ENCODE measurements at regions not wholly inside any gene's neighbourhood (a gene's known extent, or its start where the extent isn't known, plus 50 kb on each side); places are given as distances from the start of the nearest gene placed in this dataset.

DNA sequence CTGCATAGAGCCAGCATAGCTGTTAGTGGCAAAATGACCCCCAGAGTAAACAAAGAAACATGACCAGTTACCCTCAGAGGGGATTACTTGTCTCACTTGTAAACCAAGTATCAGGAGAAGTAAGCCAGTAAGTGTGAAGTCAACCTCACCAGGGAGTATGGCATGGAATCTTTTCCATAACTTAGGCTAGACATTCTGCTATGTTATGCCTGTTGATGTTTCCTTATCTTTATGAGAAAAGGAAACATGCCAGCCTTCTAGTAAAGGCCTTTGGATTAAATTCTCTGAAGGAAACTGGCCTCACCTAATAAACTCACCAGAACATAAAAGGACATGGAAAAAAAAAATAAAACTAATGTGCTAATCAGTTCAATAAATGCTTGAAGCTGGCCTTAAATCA, 87.7 kb downstream of the SEM1 start:
- H3K9me3 ChIP-seq (ENCODE audit: control insufficient read depth in 4 of 4, low read length in 3 of 4), result peaks cover 0 to 3% (median under 1%) of the 10 kb centered on the region in 4 donors
- H3K9ac ChIP-seq (ENCODE audit: low read depth in 1 of 2, low read length in 2 of 2), result no peak overlapping the region
- no peak overlapping the region for H3K27ac ChIP-seq (ENCODE audit: low read depth in 1 of 2, low read length in 2 of 2)
- no peaks in the 10 kb centered on the region for H3K4me1 ChIP-seq (ENCODE audit: control insufficient read depth in 4 of 4, insufficient read depth in 4 of 4, low read length in 3 of 4)
- TF ChIP-seq JUND (IDR thresholded peaks at IDR 0.05) (no peak), SP1 (IDR thresholded peaks at IDR 0.05) (no peak), MAX (IDR thresholded peaks at IDR 0.05) (no peak), GABPA (IDR thresholded peaks at IDR 0.05 in 1 of 2, conservative IDR thresholded peaks at IDR 0.05 in 1 of 2) (no peak), REST (IDR thresholded peaks at IDR 0.05) (no peak), HNF4G (IDR thresholded peaks at IDR 0.05) (no peak), RAD21 (IDR thresholded peaks at IDR 0.05) (no peak), HNF4A (conservative IDR thresholded peaks at IDR 0.05) (no peak), YY1 (IDR thresholded peaks at IDR 0.05) (no peak)
- TF ChIP-seq, protein P1, sequence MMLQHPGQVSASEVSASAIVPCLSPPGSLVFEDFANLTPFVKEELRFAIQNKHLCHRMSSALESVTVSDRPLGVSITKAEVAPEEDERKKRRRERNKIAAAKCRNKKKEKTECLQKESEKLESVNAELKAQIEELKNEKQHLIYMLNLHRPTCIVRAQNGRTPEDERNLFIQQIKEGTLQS (IDR thresholded peaks at IDR 0.05), result no peak
- no peak overlapping the region for H3K4me3 ChIP-seq (ENCODE audit: low read depth in 1 of 3, low read length in 3 of 3)
- H3K36me3 ChIP-seq (ENCODE audit: control insufficient read depth in 4 of 4, insufficient read depth in 3 of 4, low read depth in 1 of 4, low read length in 3 of 4), result no peaks in the 10 kb centered on the region
- no peaks in the 10 kb centered on the region for H3K27me3 ChIP-seq (ENCODE audit: control insufficient read depth in 4 of 4, insufficient read depth in 4 of 4, low read length in 3 of 4)
- no peak for DNase-seq (ENCODE audit: low spot score)

GRCh38 chr7:96614154-96614867, 95.3 kb downstream of the SEM1 start:
- Histone ChIP-seq H3K4me3 (ENCODE audit: low read depth in 1 of 3, low read length in 3 of 3) (no peak overlapping the region), H3K9me3 (ENCODE audit: control insufficient read depth in 4 of 4, low read length in 3 of 4) (peaks cover 0 to 3% (median under 1%) of the 10 kb centered on the region in 4 donors), H3K27ac (ENCODE audit: low read depth in 1 of 2, low read length in 2 of 2) (no peak overlapping the region), H3K4me1 (ENCODE audit: control insufficient read depth in 4 of 4, insufficient read depth in 4 of 4, low read length in 3 of 4) (no peaks in the 10 kb centered on the region), H3K9ac (ENCODE audit: low read depth in 1 of 2, low read length in 2 of 2) (no peak overlapping the region), H3K36me3 (ENCODE audit: control insufficient read depth in 4 of 4, insufficient read depth in 3 of 4, low read depth in 1 of 4, low read length in 3 of 4) (no peaks in the 10 kb centered on the region), H3K27me3 (ENCODE audit: control insufficient read depth in 4 of 4, insufficient read depth in 4 of 4, low read length in 3 of 4) (no peaks in the 10 kb centered on the region)
- 91% methylated on average over 5 of the region's 5 CpGs for WGBS
- TF ChIP-seq FOXA2 (IDR thresholded peaks at IDR 0.05) (no peak), SP1 (IDR thresholded peaks at IDR 0.05) (no peak), MAX (IDR thresholded peaks at IDR 0.05) (no peak), GABPA (IDR thresholded peaks at IDR 0.05 in 1 of 2, conservative IDR thresholded peaks at IDR 0.05 in 1 of 2) (no peak), TAF1 (conservative IDR thresholded peaks at IDR 0.05) (no peak), EGR1 (IDR thresholded peaks at IDR 0.05; ENCODE audit: low read depth in 2 of 2) (no peak), YY1 (IDR thresholded peaks at IDR 0.05) (no peak), JUND (IDR thresholded peaks at IDR 0.05) (no peak), RAD21 (IDR thresholded peaks at IDR 0.05) (no peak), HNF4G (IDR thresholded peaks at IDR 0.05) (no peak), REST (IDR thresholded peaks at IDR 0.05) (no peak), NR2F2 (IDR thresholded peaks at IDR 0.05) (no peak)
- TF ChIP-seq, protein P2, sequence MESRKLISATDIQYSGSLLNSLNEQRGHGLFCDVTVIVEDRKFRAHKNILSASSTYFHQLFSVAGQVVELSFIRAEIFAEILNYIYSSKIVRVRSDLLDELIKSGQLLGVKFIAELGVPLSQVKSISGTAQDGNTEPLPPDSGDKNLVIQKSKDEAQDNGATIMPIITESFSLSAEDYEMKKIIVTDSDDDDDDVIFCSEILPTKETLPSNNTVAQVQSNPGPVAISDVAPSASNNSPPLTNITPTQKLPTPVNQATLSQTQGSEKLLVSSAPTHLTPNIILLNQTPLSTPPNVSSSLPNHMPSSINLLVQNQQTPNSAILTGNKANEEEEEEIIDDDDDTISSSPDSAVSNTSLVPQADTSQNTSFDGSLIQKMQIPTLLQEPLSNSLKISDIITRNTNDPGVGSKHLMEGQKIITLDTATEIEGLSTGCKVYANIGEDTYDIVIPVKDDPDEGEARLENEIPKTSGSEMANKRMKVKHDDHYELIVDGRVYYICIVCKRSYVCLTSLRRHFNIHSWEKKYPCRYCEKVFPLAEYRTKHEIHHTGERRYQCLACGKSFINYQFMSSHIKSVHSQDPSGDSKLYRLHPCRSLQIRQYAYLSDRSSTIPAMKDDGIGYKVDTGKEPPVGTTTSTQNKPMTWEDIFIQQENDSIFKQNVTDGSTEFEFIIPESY (IDR thresholded peaks at IDR 0.05), result no peak
- TF ChIP-seq, protein P1 (IDR thresholded peaks at IDR 0.05), result no peak
- no peak for DNase-seq (ENCODE audit: low spot score)

All from liver (tissue), 7 donors.